ENCODE measurements at regions not wholly inside any gene's neighbourhood (a gene's known extent, or its start where the extent isn't known, plus 50 kb on each side); places are given as distances from the start of the nearest gene placed in this dataset.
"Not testable (repeated sequence)": the region's sequence is repeated elsewhere in the genome, so short reads cannot be mapped to it uniquely, and the experiment has no call there.

GRCh38 chr18:33820517-33821371, 242.7 kb downstream of the ASXL3 start:
- Mint-ChIP-seq H3K4me3 (no peak overlapping the region), H3K27me3 (ENCODE audit: low read depth) (no peaks in the 10 kb centered on the region), H3K36me3 (ENCODE audit: insufficient read depth) (no peaks in the 10 kb centered on the region), H3K9me3 (peaks cover 11% of the 10 kb centered on the region), H3K4me1 (ENCODE audit: low read depth) (no peaks in the 10 kb centered on the region)
- no peak for DNase-seq
- no peak for ATAC-seq

DNA sequence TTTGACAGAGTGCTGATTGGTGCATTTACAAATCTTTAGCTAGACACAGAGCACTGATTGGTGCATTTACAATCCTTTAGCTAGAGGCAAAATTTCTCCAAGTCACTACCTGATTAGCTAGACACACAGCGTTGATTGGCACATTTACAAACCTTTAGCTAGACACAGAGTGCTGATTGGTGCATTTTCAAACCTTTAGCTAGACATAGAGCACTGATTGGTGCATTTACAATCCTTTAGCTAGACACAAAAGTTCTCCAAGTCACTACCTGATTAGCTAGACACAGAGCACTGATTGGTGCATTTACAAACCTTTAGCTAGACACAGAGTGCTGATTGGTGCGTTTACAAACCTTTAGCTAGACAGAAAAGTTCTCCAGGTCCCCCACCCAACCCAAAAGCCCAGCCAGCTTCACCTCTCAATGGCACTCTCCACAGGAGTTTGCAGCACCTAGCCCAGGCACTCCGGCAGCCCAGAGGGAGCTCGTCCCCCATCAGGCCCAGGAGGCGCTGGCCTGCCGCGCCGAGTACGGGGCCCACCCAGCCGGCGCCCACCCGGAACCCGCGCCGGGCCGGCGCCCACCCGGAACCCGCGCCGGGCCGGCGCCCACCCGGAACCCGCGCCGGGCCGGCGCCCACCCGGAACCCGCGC, 241.8 kb downstream of the ASXL3 start:
- not testable (repeated sequence) for ATAC-seq, H3K9me3 Mint-ChIP-seq

DNA sequence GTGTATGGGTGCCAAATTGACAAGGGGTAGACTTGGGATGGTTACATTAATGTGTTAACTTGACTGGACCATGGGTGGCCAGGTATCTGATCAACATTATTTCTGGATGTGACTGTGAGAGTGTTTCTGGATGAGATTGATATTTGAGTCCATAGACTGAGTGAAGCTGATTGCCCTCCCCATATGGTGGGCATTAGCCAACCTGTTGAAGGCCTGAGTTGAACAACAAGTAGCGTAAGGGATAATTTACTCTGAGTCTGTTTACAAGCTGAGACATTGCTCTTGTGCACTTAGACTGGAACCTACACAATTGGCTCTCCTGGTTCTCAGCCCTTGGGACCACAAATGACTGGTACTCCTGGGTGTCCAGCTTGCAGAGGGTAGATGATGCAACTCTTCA, 240.1 kb downstream of the ASXL3 start:
- Mint-ChIP-seq H3K4me3 (no peak overlapping the region), H3K4me1 (ENCODE audit: low read depth) (no peaks in the 10 kb centered on the region), H3K27me3 (ENCODE audit: low read depth) (no peaks in the 10 kb centered on the region), H3K36me3 (ENCODE audit: insufficient read depth) (no peaks in the 10 kb centered on the region), H3K9me3 (peaks cover 3% of the 10 kb centered on the region)
- no peak for ATAC-seq
- no peak for DNase-seq

More for the DNA sequence above, 241.8 kb downstream of the ASXL3 start:
- not testable (repeated sequence) for H3K4me3 Mint-ChIP-seq; H3K36me3 Mint-ChIP-seq (ENCODE audit: insufficient read depth); H3K27me3 Mint-ChIP-seq (ENCODE audit: low read depth); DNase-seq; H3K4me1 Mint-ChIP-seq (ENCODE audit: low read depth)

DNA sequence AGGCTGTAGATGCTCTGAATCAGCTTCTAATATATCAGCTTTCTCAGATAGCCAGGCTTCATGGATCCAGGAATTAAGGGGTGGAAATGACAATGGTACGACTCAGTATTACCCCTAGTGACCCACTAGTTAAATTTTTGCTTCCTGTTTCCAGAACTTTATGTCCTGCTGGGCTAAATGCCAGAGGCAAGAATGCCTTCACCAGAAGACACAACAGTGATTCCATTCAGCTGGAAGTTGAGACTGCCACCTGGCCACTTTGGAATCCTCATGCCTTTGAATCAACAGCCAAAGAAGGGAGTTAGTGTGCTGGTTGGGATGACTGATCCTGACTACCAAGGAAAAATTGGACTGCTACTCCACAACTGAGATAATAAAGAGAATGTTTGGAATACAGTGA, 239.1 kb downstream of the ASXL3 start:
- no peak for ATAC-seq
- no peaks in the 10 kb centered on the region for H3K36me3 Mint-ChIP-seq (ENCODE audit: insufficient read depth)
- H3K4me1 Mint-ChIP-seq (ENCODE audit: low read depth): no peaks in the 10 kb centered on the region
- H3K27me3 Mint-ChIP-seq (ENCODE audit: low read depth): no peaks in the 10 kb centered on the region
- peaks cover 3% of the 10 kb centered on the region for H3K9me3 Mint-ChIP-seq
- H3K4me3 Mint-ChIP-seq: no peak overlapping the region
- DNase-seq: no peak

DNA sequence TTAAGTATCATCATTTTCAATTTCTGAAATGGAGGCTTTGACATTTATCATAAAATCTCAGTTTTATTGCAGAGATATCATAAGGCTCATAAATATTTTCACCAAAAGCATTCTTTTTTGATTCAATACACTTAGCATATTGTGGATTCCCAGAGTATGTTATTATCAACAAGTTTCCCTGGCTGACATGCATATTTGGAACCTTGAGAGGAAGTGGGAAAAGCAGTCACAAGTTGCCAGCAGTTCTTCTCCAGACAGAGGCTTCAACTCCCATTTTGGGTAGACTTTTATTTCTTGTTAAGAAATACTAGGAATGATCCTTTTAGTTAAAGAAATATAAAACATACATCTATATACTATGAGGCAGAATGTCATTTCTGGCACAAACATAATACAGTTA, 236.5 kb downstream of the ASXL3 start:
- H3K27me3 Mint-ChIP-seq (ENCODE audit: low read depth): no peaks in the 10 kb centered on the region
- H3K4me1 Mint-ChIP-seq (ENCODE audit: low read depth): no peaks in the 10 kb centered on the region
- peaks cover 4% of the 10 kb centered on the region for H3K9me3 Mint-ChIP-seq
- no peak for DNase-seq
- H3K4me3 Mint-ChIP-seq: no peak overlapping the region
- ATAC-seq: no peak
- H3K36me3 Mint-ChIP-seq (ENCODE audit: insufficient read depth): no peaks in the 10 kb centered on the region

- H3K9me3 Mint-ChIP-seq: peaks cover 4% of the 10 kb centered on the region
These were observed 234.2 kb downstream of the ASXL3 start for GRCh38 chr18:33812186-33812585.

GRCh38 chr18:33805592-33805991, 227.6 kb downstream of the ASXL3 start:
- H3K4me3 Mint-ChIP-seq: no peak overlapping the region
- peaks cover 7% of the 10 kb centered on the region for H3K9me3 Mint-ChIP-seq
- ATAC-seq (no peak), DNase-seq (no peak)
- no peaks in the 10 kb centered on the region for H3K4me1 Mint-ChIP-seq (ENCODE audit: low read depth)
- H3K36me3 Mint-ChIP-seq (ENCODE audit: insufficient read depth): no peaks in the 10 kb centered on the region
- no peaks in the 10 kb centered on the region for H3K27me3 Mint-ChIP-seq (ENCODE audit: low read depth)

More at GRCh38 chr18:33812186-33812585, 234.2 kb downstream of the ASXL3 start:
- H3K4me1 Mint-ChIP-seq (ENCODE audit: low read depth): no peaks in the 10 kb centered on the region
- H3K27me3 Mint-ChIP-seq (ENCODE audit: low read depth): no peaks in the 10 kb centered on the region
- H3K36me3 Mint-ChIP-seq (ENCODE audit: insufficient read depth): no peaks in the 10 kb centered on the region
- ATAC-seq (no peak), DNase-seq (no peak)
- no peak overlapping the region for H3K4me3 Mint-ChIP-seq

DNA sequence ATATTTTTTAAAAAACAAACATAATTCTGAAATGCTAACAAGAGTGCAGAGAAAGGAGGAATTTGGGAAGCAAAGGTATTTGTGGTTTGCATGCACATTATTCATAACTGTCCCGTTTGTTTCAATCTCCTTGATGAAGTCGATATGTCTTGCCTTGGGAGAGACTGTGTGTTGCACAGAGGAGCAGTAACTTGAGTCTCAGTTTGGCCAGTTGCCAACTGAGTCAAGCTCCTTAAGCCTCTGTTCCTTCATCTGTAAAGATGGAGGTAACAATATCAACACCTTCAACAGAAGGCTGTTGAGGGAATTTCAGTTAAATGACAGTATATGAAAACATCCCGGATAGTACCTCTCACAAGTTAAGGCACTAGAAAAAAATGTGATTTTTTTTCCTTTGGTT, 226.2 kb downstream of the ASXL3 start:
- H3K4me3 Mint-ChIP-seq: no peak overlapping the region
- H3K36me3 Mint-ChIP-seq (ENCODE audit: insufficient read depth): no peaks in the 10 kb centered on the region
- H3K4me1 Mint-ChIP-seq (ENCODE audit: low read depth): no peaks in the 10 kb centered on the region
- no peak for DNase-seq
- H3K9me3 Mint-ChIP-seq: peaks cover 3% of the 10 kb centered on the region
- H3K27me3 Mint-ChIP-seq (ENCODE audit: low read depth): no peaks in the 10 kb centered on the region
- no peak for ATAC-seq

DNA sequence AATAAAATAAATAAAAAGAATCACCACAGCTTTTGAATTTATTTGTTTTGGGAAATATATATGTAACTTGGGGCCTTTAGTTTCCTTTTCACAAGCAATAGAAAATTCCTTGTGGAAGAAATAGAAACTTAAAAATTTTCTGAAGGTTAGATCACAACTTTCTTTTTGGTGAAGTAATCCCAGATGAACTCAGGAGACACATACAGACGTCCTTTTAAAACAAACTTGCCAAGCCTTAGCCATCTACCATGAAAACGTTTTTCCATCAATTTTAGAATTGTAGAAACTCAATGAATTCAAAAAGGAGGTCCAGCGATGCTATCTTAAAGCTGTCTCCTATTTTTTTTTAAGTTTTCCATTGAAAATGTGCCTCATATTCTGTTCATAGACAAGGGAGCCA, 225.6 kb downstream of the ASXL3 start:
- DNase-seq: no peak
- no peak for ATAC-seq
- Mint-ChIP-seq H3K4me3 (no peak overlapping the region), H3K36me3 (ENCODE audit: insufficient read depth) (no peaks in the 10 kb centered on the region), H3K9me3 (peaks cover 3% of the 10 kb centered on the region), H3K27me3 (ENCODE audit: low read depth) (no peaks in the 10 kb centered on the region), H3K4me1 (ENCODE audit: low read depth) (no peaks in the 10 kb centered on the region)

- H3K4me3 Mint-ChIP-seq: no peak overlapping the region
- no peaks in the 10 kb centered on the region for H3K4me1 Mint-ChIP-seq (ENCODE audit: low read depth)
- no peaks in the 10 kb centered on the region for H3K36me3 Mint-ChIP-seq (ENCODE audit: insufficient read depth)
- DNase-seq: no peak
- H3K27me3 Mint-ChIP-seq (ENCODE audit: low read depth): no peaks in the 10 kb centered on the region
- no peak for ATAC-seq
- peaks cover 3% of the 10 kb centered on the region for H3K9me3 Mint-ChIP-seq
These were observed 224.9 kb downstream of the ASXL3 start for GRCh38 chr18:33802955-33803354.

All from activated T-cell treated with anti-CD3 and anti-CD28 coated beads, Interleukin-2, amount 50 U/mL, for 4 hours (primary cell).